ENCODE measurements at regions not wholly inside any gene's neighbourhood (a gene's known extent, or its start where the extent isn't known, plus 50 kb on each side); places are given as distances from the start of the nearest gene placed in this dataset.

GRCh38 chr1:101316799-101317198, 80.0 kb downstream of the S1PR1 start:
- DNase-seq: no peak
- intact Hi-C loops (cut with DNase I): no loop called here
- Histone ChIP-seq H3K36me3 (no peaks in the 10 kb centered on the region), H3K4me1 (no peaks in the 10 kb centered on the region), H3K9me3 (no peaks in the 10 kb centered on the region), H3K27ac (no peak overlapping the region), H3K27me3 (no peaks in the 10 kb centered on the region), H3K4me3 (replicated peaks in 1 of 3) (no peak overlapping the region)
- TF ChIP-seq CTCF (IDR thresholded peaks at IDR 0.05) (no peak), POLR2A (IDR thresholded peaks at IDR 0.05) (no peak)
- 90 to 92% methylated on average over 4 of the region's 4 CpGs for WGBS, 2 donors

- TF ChIP-seq POLR2A (IDR thresholded peaks at IDR 0.05) (no peak), CTCF (IDR thresholded peaks at IDR 0.05) (no peak)
- Histone ChIP-seq H3K9me3 (no peaks in the 10 kb centered on the region), H3K4me3 (replicated peaks in 1 of 3) (no peak overlapping the region), H3K27ac (no peak overlapping the region), H3K36me3 (no peaks in the 10 kb centered on the region), H3K27me3 (no peaks in the 10 kb centered on the region), H3K4me1 (no peaks in the 10 kb centered on the region)
- intact Hi-C loops (cut with DNase I): no loop called here
- DNase-seq: no peak
- 97% methylated on average over 3 of the region's 3 CpGs for WGBS, 2 donors
Measured at GRCh38 chr1:101317590-101317989, 80.8 kb downstream of the S1PR1 start.

- intact Hi-C loops (cut with DNase I): no loop called here
- Histone ChIP-seq H3K27me3 (no peaks in the 10 kb centered on the region), H3K9me3 (no peaks in the 10 kb centered on the region), H3K27ac (no peak overlapping the region), H3K4me3 (replicated peaks in 1 of 3) (no peak overlapping the region), H3K4me1 (peaks cover 0 to 5% of the 10 kb centered on the region in 2 donors), H3K36me3 (no peaks in the 10 kb centered on the region)
- no peak for DNase-seq
- TF ChIP-seq CTCF (IDR thresholded peaks at IDR 0.05): no peak
- no peak for TF ChIP-seq POLR2A (IDR thresholded peaks at IDR 0.05)
- 91 to 94% methylated on average over 1 of the region's 1 CpG for WGBS, 2 donors
Measured at GRCh38 chr1:101323535-101323934, 86.7 kb downstream of the S1PR1 start.

GRCh38 chr1:101325144-101325543, 88.3 kb downstream of the S1PR1 start:
- DNase-seq: no peak
- Histone ChIP-seq H3K27me3 (no peaks in the 10 kb centered on the region), H3K27ac (no peak overlapping the region), H3K36me3 (no peaks in the 10 kb centered on the region), H3K9me3 (no peaks in the 10 kb centered on the region), H3K4me1 (peaks cover 0 to 5% of the 10 kb centered on the region in 2 donors), H3K4me3 (replicated peaks in 1 of 3) (no peak overlapping the region)
- TF ChIP-seq CTCF (IDR thresholded peaks at IDR 0.05) (no peak), POLR2A (IDR thresholded peaks at IDR 0.05) (no peak)
- intact Hi-C loops (cut with DNase I): no loop called here
- 90 to 95% methylated on average over 1 of the region's 1 CpG for WGBS, 2 donors

GRCh38 chr1:101330427-101331130, 93.8 kb downstream of the S1PR1 start:
- no peak for DNase-seq
- Histone ChIP-seq H3K27ac (no peak overlapping the region), H3K36me3 (no peaks in the 10 kb centered on the region), H3K9me3 (no peaks in the 10 kb centered on the region), H3K4me1 (no peaks in the 10 kb centered on the region), H3K4me3 (replicated peaks in 1 of 3) (no peak overlapping the region), H3K27me3 (no peaks in the 10 kb centered on the region)
- intact Hi-C loops (cut with DNase I): no loop called here
- 87 to 90% methylated on average over 6 of the region's 6 CpGs for WGBS, 2 donors
- TF ChIP-seq POLR2A (IDR thresholded peaks at IDR 0.05) (no peak), CTCF (IDR thresholded peaks at IDR 0.05) (no peak)
